ENCODE measurements at regions not wholly inside any gene's neighbourhood (a gene's known extent, or its start where the extent isn't known, plus 50 kb on each side); places are given as distances from the start of the nearest gene placed in this dataset.
"Not testable (repeated sequence)": the region's sequence is repeated elsewhere in the genome, so short reads cannot be mapped to it uniquely, and the experiment has no call there.

GRCh38 chr18:28359176-28359575, 182.2 kb upstream of the CDH2 start:
- no peak for DNase-seq

DNA sequence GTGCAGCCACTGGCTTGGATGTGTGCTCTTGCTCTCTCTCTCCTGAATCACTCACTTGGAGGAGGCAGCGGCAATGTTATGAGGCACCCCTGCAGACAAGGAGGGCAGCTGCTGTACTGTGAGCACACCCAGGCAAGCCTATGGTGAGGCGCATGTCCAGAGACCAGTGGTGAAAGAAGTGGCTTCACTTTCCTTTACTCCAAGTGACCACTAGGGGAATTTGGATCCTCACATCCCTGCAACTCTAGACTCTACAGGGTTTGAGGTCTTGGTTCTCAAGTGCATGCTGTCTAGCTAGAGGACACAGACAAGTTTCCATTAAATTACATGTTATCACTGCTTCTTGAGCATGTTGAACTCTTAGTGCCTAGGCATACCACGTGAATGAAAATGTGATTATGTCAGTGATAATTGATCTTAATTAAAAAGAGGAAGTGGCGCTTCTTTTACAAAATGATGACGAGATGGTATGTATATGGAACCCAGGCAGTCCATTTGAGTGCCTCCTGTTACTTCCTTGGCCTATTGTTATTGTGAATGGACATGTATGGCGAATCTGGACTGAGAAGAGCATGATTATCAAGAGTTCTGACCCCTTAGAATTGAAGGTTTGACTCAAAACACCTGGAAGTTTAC, 181.0 kb upstream of the CDH2 start:
- DNase-seq, result peak; percentile 2

DNA sequence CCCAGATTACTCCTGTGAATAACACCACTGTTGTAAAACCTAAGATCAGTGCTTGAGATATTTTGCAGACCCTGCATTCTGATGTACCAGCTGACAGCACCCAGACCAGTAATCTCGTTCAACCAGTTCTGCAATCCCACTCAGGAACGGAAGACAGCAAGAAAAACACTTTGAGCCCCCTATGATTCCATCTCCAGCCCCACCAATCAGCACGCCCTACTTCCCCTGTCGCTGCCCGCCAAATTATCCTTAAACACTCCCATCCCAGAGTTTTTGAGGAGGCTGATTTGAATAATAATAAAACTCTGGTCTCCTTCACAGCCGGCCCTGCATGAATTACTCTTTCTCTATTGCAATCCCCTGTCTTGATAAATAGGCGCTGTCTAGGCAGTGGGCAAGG, 173.9 kb upstream of the CDH2 start:
- no peak for DNase-seq

GRCh38 chr18:28342231-28342630, 165.3 kb upstream of the CDH2 start:
- no peak for DNase-seq

DNA sequence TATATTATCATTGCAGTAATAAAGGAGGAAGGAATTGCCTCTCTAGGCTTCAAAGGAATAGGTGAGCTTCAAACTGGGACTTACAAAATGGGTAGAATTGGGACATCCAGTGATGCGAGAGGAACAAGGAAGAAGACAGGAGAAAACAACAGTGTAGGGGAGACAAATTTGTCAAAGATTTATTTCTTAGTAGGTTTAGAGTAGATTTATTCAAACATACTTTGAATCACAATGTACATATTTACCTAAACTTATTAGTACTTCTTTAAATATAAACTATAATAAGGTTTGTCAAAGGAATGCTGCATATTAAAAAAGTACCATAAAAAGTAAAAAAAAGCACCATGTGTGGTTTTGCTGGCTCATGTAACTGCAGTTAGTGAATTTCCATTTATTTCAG, 161.4 kb upstream of the CDH2 start:
- DNase-seq, result no peak

DNA sequence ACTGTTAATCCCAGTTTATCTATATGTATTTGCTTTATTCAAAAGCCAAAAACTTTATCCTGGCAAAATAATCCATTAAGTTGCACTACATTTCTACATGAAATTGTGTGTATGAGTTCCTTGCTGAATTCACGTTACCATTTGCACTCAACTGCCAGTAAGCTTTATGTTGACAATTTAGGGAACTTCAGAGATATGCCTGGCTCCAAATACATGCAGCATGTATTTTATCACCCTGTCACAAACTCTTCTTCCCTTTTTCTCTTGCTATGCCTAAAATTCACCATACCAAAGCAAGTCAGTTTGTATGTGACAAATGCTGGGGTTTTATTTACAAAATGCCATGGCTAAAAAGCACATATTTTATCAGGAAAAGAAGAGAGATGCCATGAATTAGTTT, 157.6 kb upstream of the CDH2 start:
- DNase-seq, result no peak

GRCh38 chr18:28332071-28332470, 155.1 kb upstream of the CDH2 start:
- DNase-seq, result no peak

DNA sequence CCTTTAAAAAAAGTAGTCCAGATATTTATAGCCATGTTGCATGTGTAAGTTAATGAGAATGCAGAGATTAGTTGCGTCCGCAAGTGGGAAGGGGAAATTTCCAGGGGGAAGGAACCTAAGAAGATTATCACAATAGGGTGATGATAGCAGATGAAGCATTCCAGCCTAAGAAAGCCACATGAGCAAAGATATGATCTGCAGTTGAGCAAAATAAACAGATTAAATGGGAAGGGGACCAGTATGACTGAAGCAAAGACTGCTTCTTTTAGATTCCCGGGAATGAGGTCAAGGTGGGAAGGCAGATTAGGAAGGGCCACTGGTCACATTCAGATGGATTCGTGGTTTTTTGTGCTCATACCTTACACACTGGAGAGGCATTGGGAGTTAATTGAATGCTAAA, 154.6 kb upstream of the CDH2 start:
- no peak for DNase-seq

GRCh38 chr18:28313602-28314001, 136.7 kb upstream of the CDH2 start:
- no peak for DNase-seq

- DNase-seq, result no peak
Measured at GRCh38 chr18:28288784-28289183, 111.9 kb upstream of the CDH2 start.

- DNase-seq, result no peak
Measured at GRCh38 chr18:28287146-28287545, 110.2 kb upstream of the CDH2 start.

DNA sequence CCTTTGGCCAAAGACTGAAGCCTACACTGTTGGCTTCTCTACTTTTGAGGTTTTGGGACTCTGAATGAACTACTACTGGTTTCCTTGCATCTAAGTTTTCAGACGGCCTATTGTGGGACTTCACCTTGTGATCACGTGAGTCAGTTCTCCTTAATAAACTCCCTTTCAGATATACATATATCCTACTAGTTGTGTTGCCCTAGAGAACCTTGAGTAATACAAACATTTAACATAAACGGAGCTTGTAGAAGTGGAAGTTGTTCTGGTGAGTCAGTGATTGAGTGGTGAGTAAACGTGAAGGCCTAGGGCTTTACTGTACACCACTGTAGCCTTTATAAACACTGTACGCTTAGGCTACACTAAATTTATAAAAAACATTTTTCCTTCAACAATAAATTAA, 107.2 kb upstream of the CDH2 start:
- DNase-seq, result peak; percentile 60

- DNase-seq, result no peak
Measured at GRCh38 chr18:28281400-28281799, 104.5 kb upstream of the CDH2 start.

DNA sequence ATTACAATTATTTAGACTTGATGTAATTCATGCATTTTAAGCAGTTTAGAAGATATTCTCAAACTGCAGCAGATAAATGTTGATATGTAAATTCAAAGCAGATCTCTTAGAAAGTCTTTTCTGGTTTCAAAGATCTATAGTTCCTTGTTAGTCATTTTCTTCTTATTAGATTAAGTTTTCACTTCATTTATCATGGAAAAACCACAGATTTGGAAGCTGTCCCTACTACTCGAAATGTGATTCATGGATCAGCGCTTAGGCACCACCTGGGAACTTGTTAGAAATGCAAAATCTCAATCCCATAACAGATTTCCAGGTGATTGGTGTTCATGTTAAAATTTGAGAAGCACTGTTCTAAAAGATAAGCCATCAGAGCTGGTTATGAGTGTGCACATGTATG, 92.8 kb upstream of the CDH2 start:
- no peak for DNase-seq

DNA sequence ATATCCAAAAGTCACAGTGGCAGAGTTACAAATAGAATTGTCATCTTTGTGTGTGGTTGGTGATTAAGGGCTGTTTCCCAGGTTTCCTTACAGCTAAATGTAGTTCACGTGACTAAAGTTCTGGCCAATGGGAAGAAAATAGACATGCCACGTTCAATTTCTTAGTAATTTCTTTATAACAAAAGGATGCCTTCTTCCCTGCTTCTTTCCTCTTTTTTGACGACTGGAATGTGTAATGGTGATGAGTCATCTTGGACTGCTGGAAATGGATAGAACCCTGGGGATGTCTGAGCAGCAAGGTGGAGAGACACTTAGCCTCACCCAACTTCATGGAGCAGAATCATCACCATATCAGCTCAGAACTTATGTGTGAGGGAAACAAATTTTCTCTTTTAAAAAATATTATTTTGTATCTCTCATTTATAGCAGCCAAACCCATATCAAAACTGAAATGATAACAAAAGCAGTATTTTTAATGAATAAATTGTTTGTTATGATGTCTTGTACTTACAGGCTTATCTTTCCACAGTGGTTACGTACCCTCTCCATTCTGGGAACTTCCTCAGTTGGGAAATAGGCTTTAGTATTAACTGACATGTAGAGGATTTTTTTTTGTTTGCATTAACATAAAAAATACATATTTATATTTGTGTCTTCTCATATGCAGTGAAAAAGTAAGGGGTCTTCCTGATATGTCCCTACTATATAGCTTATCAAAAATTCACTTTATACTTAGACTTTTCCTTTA, 91.1 kb upstream of the CDH2 start:
- peak; percentile 83 for DNase-seq

- DNase-seq, result peak; percentile 61
Measured at GRCh38 chr18:28267276-28267675, 90.3 kb upstream of the CDH2 start.

- DNase-seq, result peak; percentile 87
Measured at GRCh38 chr18:28256166-28256565, 79.2 kb upstream of the CDH2 start.

- DNase-seq, result no peak
Measured at GRCh38 chr18:28248653-28249052, 71.7 kb upstream of the CDH2 start.

GRCh38 chr18:28240626-28241025, 63.7 kb upstream of the CDH2 start:
- DNase-seq, result not testable (repeated sequence)

- no peak for DNase-seq
Measured at GRCh38 chr18:28236487-28236886, 59.6 kb upstream of the CDH2 start.

All from fibroblast of skin of back (primary cell).